IMR-90 (cell line): ENCODE measurements at regions not wholly inside any gene's neighbourhood (a gene's known extent, or its start where the extent isn't known, plus 50 kb on each side); places are given as distances from the start of the nearest gene placed in this dataset.

Source experiments
- ATAC-seq: fragments of 200-7000 bp; cut with Tn5 transposase; 2 replicates; pipeline ENCODE4 v1.9.1; 2020; ENCODE audit warnings: low read depth, mild to moderate bottlenecking, moderate library complexity
- BruUV-seq: library from RNA; stranded (reverse); fragments of 400-500 nt; replicated peaks from 2 replicates; lab custom pipeline; 2021; lab: Mats Ljungman, UMichigan
- CTCF ChIA-PET: fragments of 300-600 bp; formaldehyde crosslinking; extraction: SDS; loops from one replicate; lab custom pipeline; 2021; ENCODE audit warnings: antibody characterized with exemption; lab: Yijun Ruan, JAX
- POLR2A ChIA-PET: fragments of 300-600 bp; sonication (Branson Sonifier 250); formaldehyde crosslinking; loops from one replicate; lab custom pipeline; 2022; ENCODE audit warnings: antibody characterized with exemption; ENCODE audit not compliant: unreplicated experiment; lab: Charles Lee
- DNase-seq: peaks from one replicate; pipeline ENCODE4 v3.0.0; 2013
- H2AFZ ChIP-seq: replicated peaks from 2 replicates; pipeline ENCODE3; 2013; ENCODE audit warnings: low read length, mild to moderate bottlenecking; ENCODE audit not compliant: poor library complexity
- H2AK5ac ChIP-seq: 2 replicates; pipeline ENCODE4 v1.6.1; 2013; ENCODE audit warnings: low read depth, low read length, inconsistent platforms
- H2AK9ac ChIP-seq: replicated peaks from 2 replicates; pipeline ENCODE3; 2013; ENCODE audit warnings: mild to moderate bottlenecking, low read depth, low read length, moderate library complexity; ENCODE audit not compliant: poor library complexity
- H2BK120ac ChIP-seq: 2 replicates; pipeline ENCODE4 v1.6.1; 2013; ENCODE audit warnings: low read depth, low read length, inconsistent platforms
- H2BK15ac ChIP-seq: 3 replicates; pipeline ENCODE4 v1.6.1; 2013; ENCODE audit warnings: low read depth, low read length, inconsistent platforms
- H2BK20ac ChIP-seq: 2 replicates; pipeline ENCODE4 v1.6.1; 2013; ENCODE audit warnings: low read depth, mild to moderate bottlenecking, inconsistent platforms, low read length, moderate library complexity
- H2BK5ac ChIP-seq: 2 replicates; pipeline ENCODE4 v1.6.1; 2013; ENCODE audit warnings: mild to moderate bottlenecking, low read depth, low read length, inconsistent platforms; ENCODE audit not compliant: poor library complexity, severe bottlenecking
- H3K14ac ChIP-seq: replicated peaks from 2 replicates; pipeline ENCODE4 v1.6.1; 2013; ENCODE audit warnings: low read depth, low read length, inconsistent platforms
- H3K18ac ChIP-seq: 2 replicates; pipeline ENCODE4 v1.6.1; 2013; ENCODE audit warnings: low read depth, low read length, control low read depth
- H3K23ac ChIP-seq: 2 replicates; pipeline ENCODE4 v1.6.1; 2013; ENCODE audit warnings: low read depth, low read length, inconsistent platforms
- H3K27ac ChIP-seq: 2 replicates; pipeline ENCODE4 v1.5.1; 2013; ENCODE audit warnings: mild to moderate bottlenecking, control low read depth, low read length; ENCODE audit not compliant: insufficient read depth
- H3K27me3 ChIP-seq: 2 replicates; pipeline ENCODE4 v1.6.1; 2013; ENCODE audit warnings: low read length; ENCODE audit not compliant: control insufficient read depth, insufficient read depth
- H3K36me3 ChIP-seq: 2 replicates; pipeline ENCODE4 v1.6.1; 2013; ENCODE audit warnings: low read length, mixed read lengths; ENCODE audit not compliant: control insufficient read depth, insufficient read depth
- H3K4ac ChIP-seq: 2 replicates; pipeline ENCODE4 v1.6.1; 2013; ENCODE audit warnings: low read depth, low read length, inconsistent platforms
- H3K4me1 ChIP-seq: 2 replicates; pipeline ENCODE4 v1.6.1; 2013; ENCODE audit warnings: low read length, mixed read lengths; ENCODE audit not compliant: control insufficient read depth, insufficient read depth
- H3K4me2 ChIP-seq: 2 replicates; pipeline ENCODE4 v1.6.1; 2013; ENCODE audit warnings: low read depth, mild to moderate bottlenecking, control low read depth, low read length, moderate library complexity
- H3K4me3 ChIP-seq: 2 replicates; pipeline ENCODE4 v1.5.1; 2013; ENCODE audit warnings: low read depth, mild to moderate bottlenecking, control low read depth, low read length, moderate library complexity; ENCODE audit not compliant: insufficient read depth
- H3K56ac ChIP-seq: 2 replicates; pipeline ENCODE4 v1.6.1; 2013; ENCODE audit warnings: low read length, inconsistent platforms; ENCODE audit not compliant: insufficient read depth; ENCODE audit errors: extremely low read depth
- H3K79me1 ChIP-seq, 2 experiments: 2 replicates each; pipeline ENCODE4 v1.6.1; 2013; ENCODE audit warnings: low read length in 2 of 2, inconsistent platforms in 1 of 2, low read depth in 1 of 2
- H3K9ac ChIP-seq: 2 replicates; pipeline ENCODE4 v1.6.1; 2013; ENCODE audit warnings: low read depth, low read length, control low read depth
- H3K9me1 ChIP-seq: 2 replicates; pipeline ENCODE4 v1.6.1; 2013; ENCODE audit warnings: low read length, inconsistent platforms; ENCODE audit not compliant: insufficient read depth
- H3K9me3 ChIP-seq: 2 replicates; pipeline ENCODE4 v1.6.1; 2013; ENCODE audit warnings: low read length; ENCODE audit not compliant: control insufficient read depth, insufficient read depth
- H4K20me1 ChIP-seq: 2 replicates; pipeline ENCODE4 v1.6.1; 2013; ENCODE audit warnings: low read length, inconsistent platforms; ENCODE audit not compliant: insufficient read depth
- H4K5ac ChIP-seq: 2 replicates; pipeline ENCODE4 v1.6.1; 2013; ENCODE audit warnings: mild to moderate bottlenecking, low read depth, low read length, control low read depth
- H4K8ac ChIP-seq, 2 experiments: 2 replicates each; pipeline ENCODE4 v1.6.1; 2013; ENCODE audit warnings: low read depth in 2 of 2, low read length in 2 of 2, control low read depth in 1 of 2, inconsistent platforms in 1 of 2
- H4K91ac ChIP-seq: 2 replicates; pipeline ENCODE4 v1.6.1; 2013; ENCODE audit warnings: low read depth, low read length, inconsistent platforms; ENCODE audit not compliant: insufficient read depth
- BHLHE40 ChIP-seq: fragments of 150-350 bp; IDR thresholded peaks from 2 replicates; pipeline ENCODE4 v1.6.1; 2016; ENCODE audit warnings: mild to moderate bottlenecking, low read depth, low read length
- CEBPB ChIP-seq: IDR thresholded peaks from 2 replicates; pipeline ENCODE4 v1.6.1; 2012; ENCODE audit warnings: low read depth, low read length, improper control_type of control experiment
- CHD1 ChIP-seq: IDR thresholded peaks from 2 replicates; pipeline ENCODE4 v1.6.1; 2012; ENCODE audit warnings: low read depth, low read length, improper control_type of control experiment
- FOS ChIP-seq: fragments of 150-350 bp; IDR thresholded peaks from 2 replicates; pipeline ENCODE4 v1.6.1; 2016; ENCODE audit warnings: low read depth, low read length
- MAFK ChIP-seq: IDR thresholded peaks from 2 replicates; pipeline ENCODE4 v1.6.1; 2012; ENCODE audit warnings: low read depth, low read length, improper control_type of control experiment
- MAZ ChIP-seq: IDR thresholded peaks from 2 replicates; pipeline ENCODE4 v1.6.1; 2012; ENCODE audit warnings: low read depth, mild to moderate bottlenecking, low read length, improper control_type of control experiment, moderate library complexity, borderline replicate concordance
- MXI1 ChIP-seq: IDR thresholded peaks from 2 replicates; pipeline ENCODE4 v1.6.1; 2012; ENCODE audit warnings: low read depth, mild to moderate bottlenecking, low read length, moderate library complexity, borderline replicate concordance
- NFE2L2 ChIP-seq: fragments of 150-350 bp; IDR thresholded peaks from 2 replicates; pipeline ENCODE4 v1.6.1; 2016; ENCODE audit warnings: low read depth, mild to moderate bottlenecking, low read length
- POLR2A ChIP-seq: IDR thresholded peaks from 2 replicates; pipeline ENCODE4 v1.6.1; 2012; ENCODE audit warnings: mild to moderate bottlenecking, low read depth, low read length
- RAD21 ChIP-seq: IDR thresholded peaks from 2 replicates; pipeline ENCODE4 v1.6.1; 2012; ENCODE audit warnings: low read length, improper control_type of control experiment
- RCOR1 ChIP-seq: IDR thresholded peaks from 2 replicates; pipeline ENCODE4 v1.6.1; 2012; ENCODE audit warnings: mild to moderate bottlenecking, low read length, improper control_type of control experiment; ENCODE audit not compliant: insufficient replicate concordance
- RFX5 ChIP-seq: IDR thresholded peaks from 2 replicates; pipeline ENCODE4 v1.8.0; 2012; ENCODE audit warnings: low read depth, mild to moderate bottlenecking, low read length, moderate library complexity
- SMC3 ChIP-seq: fragments of 150-350 bp; IDR thresholded peaks from 2 replicates; pipeline ENCODE4 v1.6.1; 2016; ENCODE audit warnings: low read depth, mild to moderate bottlenecking, antibody characterized with exemption, low read length, moderate library complexity
- WGBS, 2 experiments: methylation state at CpG; one replicate each; pipeline versions ENCODE4 v1.1.5 to v1.1.7; 2013; ENCODE audit warnings: missing lambda C conversion rate in 2 of 2; ENCODE audit not compliant: insufficient read length in 1 of 2; ENCODE audit errors: extremely low coverage in 2 of 2; 5-methylcytosine and 5-hydroxymethylcytosine counted together
- dilution Hi-C: fragments of 300-500 bp; cut with HindIII; formaldehyde crosslinking; loops from one replicate; pipeline ENCODE4 v1.14.3; 2018; ENCODE audit warnings: low sequenced_read_pairs; ENCODE audit not compliant: unreplicated experiment
- in situ Hi-C: fragments of 300-500 bp; cut with MboI; formaldehyde crosslinking; loops from 3 replicates; pipeline ENCODE4 v1.14.3; 2019; ENCODE audit warnings: low sequenced_read_pairs, inconsistent platforms, mixed read lengths
- intact Hi-C: fragments of 100-400 bp; cut with micrococcal nuclease; formaldehyde crosslinking; loops from 2 replicates; pipeline ENCODE4 v1.10.0; 2022
- TF ChIP-seq, protein P1 (sequence below): conservative IDR thresholded peaks from 2 replicates; pipeline ENCODE4 v1.5.1; 2012; ENCODE audit warnings: mild to moderate bottlenecking, low read depth, low read length, improper control_type of control experiment
- TF ChIP-seq, protein P2 (sequence below): fragments of 150-350 bp; IDR thresholded peaks from 2 replicates; pipeline ENCODE4 v1.6.1; 2017; ENCODE audit warnings: mild to moderate bottlenecking, antibody characterized with exemption, low read length, low read depth
- TF ChIP-seq, protein P3 (sequence below): fragments of 150-350 bp; IDR thresholded peaks from 2 replicates; pipeline ENCODE4 v1.6.1; 2016; ENCODE audit warnings: low read depth, mild to moderate bottlenecking, low read length, moderate library complexity, borderline replicate concordance

DNA sequence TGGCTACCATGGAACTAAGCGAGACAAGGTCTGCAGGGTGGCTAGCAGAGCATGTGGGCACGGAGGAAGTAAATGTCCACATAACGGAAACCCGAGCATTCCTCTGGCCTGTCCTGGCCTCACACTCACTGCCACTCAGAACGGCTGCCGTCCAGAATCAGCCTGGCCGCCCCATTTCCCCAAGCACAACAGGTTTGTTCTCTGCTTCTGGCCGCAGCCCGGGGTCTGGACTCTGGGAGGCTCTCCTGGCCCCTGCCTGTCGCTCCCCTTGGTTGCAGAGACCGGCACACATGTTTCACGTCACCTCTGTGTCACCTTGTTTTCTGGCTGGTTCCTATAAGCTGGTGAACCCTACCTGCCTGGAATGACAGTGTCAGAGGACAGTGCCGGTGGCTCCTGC is 69.3 kb downstream of the GLI2 start:
- ATAC-seq = no peak
- no TSS peak for BruUV-seq

More for the DNA sequence above, 69.3 kb downstream of the GLI2 start:
- Histone ChIP-seq H3K9me1 (peaks cover 32% of the 10 kb centered on the region), H3K27me3 (no peaks in the 10 kb centered on the region), H4K5ac (no peak overlapping the region), H2AK5ac (peak overlapping the region; percentile 38; the same call in 1 of the 2 replicates), H2BK15ac (no peak overlapping the region), H4K91ac (no peak overlapping the region), H3K4me3 (no peak overlapping the region), H3K4ac (no peak overlapping the region), H3K27ac (no peak overlapping the region), H3K56ac (no peak overlapping the region), H2BK5ac (no peak overlapping the region), H3K9me3 (no peaks in the 10 kb centered on the region), H3K4me2 (no peak overlapping the region), H2AK9ac (no peak overlapping the region), H4K8ac (peak overlapping the region in 1 of 2 experiments; percentile 8; a peak in 1 of 4 replicates), H3K36me3 (peaks cover 24% of the 10 kb centered on the region), H3K79me1 (peaks cover 34 to 92% of the 10 kb centered on the region in 2 experiments), H3K9ac (no peak overlapping the region), H2BK20ac (no peak overlapping the region), H4K20me1 (peaks cover 92% of the 10 kb centered on the region), H2BK120ac (no peak overlapping the region), H3K23ac (no peak overlapping the region), H3K4me1 (peaks cover 31% of the 10 kb centered on the region), H3K14ac (no peak overlapping the region), H2AFZ (no peak overlapping the region), H3K18ac (no peak overlapping the region)
- POLR2A ChIA-PET = interaction anchor here (0.6 kb wide), 1 partner anchor 9 kb away, joined by 3 read pairs; no protein-coding TSS in a partner anchor
- intact Hi-C loops (no loop called here), in situ Hi-C loops (loop anchor here (25.0 kb wide), 1 partner anchor 468 kb away; the partner anchor contains the start of gene INHBB), dilution Hi-C loops (no loop called here)
- TF ChIP-seq CEBPB (no peak), NFE2L2 (no peak), MXI1 (no peak), SMC3 (no peak), POLR2A (no peak), RCOR1 (no peak), CHD1 (no peak), BHLHE40 (no peak), FOS (no peak), RAD21 (no peak), MAFK (no peak), MAZ (no peak), RFX5 (no peak)
- TF ChIP-seq, protein P1, sequence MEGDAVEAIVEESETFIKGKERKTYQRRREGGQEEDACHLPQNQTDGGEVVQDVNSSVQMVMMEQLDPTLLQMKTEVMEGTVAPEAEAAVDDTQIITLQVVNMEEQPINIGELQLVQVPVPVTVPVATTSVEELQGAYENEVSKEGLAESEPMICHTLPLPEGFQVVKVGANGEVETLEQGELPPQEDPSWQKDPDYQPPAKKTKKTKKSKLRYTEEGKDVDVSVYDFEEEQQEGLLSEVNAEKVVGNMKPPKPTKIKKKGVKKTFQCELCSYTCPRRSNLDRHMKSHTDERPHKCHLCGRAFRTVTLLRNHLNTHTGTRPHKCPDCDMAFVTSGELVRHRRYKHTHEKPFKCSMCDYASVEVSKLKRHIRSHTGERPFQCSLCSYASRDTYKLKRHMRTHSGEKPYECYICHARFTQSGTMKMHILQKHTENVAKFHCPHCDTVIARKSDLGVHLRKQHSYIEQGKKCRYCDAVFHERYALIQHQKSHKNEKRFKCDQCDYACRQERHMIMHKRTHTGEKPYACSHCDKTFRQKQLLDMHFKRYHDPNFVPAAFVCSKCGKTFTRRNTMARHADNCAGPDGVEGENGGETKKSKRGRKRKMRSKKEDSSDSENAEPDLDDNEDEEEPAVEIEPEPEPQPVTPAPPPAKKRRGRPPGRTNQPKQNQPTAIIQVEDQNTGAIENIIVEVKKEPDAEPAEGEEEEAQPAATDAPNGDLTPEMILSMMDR = no peak
- TF ChIP-seq, protein P2, sequence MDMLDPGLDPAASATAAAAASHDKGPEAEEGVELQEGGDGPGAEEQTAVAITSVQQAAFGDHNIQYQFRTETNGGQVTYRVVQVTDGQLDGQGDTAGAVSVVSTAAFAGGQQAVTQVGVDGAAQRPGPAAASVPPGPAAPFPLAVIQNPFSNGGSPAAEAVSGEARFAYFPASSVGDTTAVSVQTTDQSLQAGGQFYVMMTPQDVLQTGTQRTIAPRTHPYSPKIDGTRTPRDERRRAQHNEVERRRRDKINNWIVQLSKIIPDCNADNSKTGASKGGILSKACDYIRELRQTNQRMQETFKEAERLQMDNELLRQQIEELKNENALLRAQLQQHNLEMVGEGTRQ = no peak
- TF ChIP-seq, protein P3, sequence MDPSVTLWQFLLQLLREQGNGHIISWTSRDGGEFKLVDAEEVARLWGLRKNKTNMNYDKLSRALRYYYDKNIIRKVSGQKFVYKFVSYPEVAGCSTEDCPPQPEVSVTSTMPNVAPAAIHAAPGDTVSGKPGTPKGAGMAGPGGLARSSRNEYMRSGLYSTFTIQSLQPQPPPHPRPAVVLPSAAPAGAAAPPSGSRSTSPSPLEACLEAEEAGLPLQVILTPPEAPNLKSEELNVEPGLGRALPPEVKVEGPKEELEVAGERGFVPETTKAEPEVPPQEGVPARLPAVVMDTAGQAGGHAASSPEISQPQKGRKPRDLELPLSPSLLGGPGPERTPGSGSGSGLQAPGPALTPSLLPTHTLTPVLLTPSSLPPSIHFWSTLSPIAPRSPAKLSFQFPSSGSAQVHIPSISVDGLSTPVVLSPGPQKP = no peak
- CTCF ChIA-PET = interaction anchor here (0.9 kb wide), 1 partner anchor 10 kb away, joined by 3 read pairs; no protein-coding TSS in a partner anchor
- DNase-seq = no peak
- 95% methylated on average over 9 of the region's 13 CpGs; no CpG with 5 or more reads in 1 of the 2 experiments for WGBS, 2 experiments
